Coronary artery (tissue), 2 donors: ENCODE measurements at regions not wholly inside any gene's neighbourhood (a gene's known extent, or its start where the extent isn't known, plus 50 kb on each side); places are given as distances from the start of the nearest gene placed in this dataset.

ENCODE experiments used
- DNase-seq: peaks from one replicate; pipeline ENCODE4 v3.0.0-alpha.2; 2017; ENCODE audit warnings: low spot score
- H3K27ac ChIP-seq, 2 donors: fragments of 200-600 bp; sonication (generic); one replicate each; pipeline ENCODE4 v1.5.1; 2016 to 2019
- H3K4me3 ChIP-seq: fragments of 200-600 bp; sonication (generic); 2 replicates; pipeline ENCODE4 v1.5.1; 2016; ENCODE audit warnings: mild to moderate bottlenecking, moderate library complexity
- TF ChIP-seq, protein P1 (sequence below): fragments of 200-600 bp; sonication (generic); IDR thresholded peaks from one replicate; pipeline ENCODE4 v1.5.1; 2019; ENCODE audit warnings: antibody characterized with exemption

DNA sequence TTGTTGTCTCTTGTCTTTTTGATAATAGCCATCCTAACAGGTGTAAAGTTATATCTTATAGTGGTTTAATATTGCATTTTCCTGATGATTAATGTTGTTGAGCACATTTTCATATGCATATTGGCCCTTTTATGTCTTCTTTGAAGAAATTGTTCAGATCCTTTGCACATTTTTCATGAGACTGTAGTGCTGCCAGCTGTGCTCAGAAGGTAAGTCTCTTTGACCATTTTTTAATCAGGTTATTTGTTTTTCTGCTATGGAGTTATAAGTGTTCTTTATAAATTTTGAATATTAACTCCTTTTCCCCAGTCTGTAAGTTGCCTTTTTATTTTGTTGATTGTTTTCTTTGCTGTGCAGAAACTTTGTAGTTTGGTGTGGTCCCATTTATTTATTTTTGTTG lies 55.8 kb upstream of the ZNF184 start:
- DNase-seq, result no peak
- Histone ChIP-seq H3K4me3 (no peak overlapping the region), H3K27ac (no peak overlapping the region)
- TF ChIP-seq, protein P1, sequence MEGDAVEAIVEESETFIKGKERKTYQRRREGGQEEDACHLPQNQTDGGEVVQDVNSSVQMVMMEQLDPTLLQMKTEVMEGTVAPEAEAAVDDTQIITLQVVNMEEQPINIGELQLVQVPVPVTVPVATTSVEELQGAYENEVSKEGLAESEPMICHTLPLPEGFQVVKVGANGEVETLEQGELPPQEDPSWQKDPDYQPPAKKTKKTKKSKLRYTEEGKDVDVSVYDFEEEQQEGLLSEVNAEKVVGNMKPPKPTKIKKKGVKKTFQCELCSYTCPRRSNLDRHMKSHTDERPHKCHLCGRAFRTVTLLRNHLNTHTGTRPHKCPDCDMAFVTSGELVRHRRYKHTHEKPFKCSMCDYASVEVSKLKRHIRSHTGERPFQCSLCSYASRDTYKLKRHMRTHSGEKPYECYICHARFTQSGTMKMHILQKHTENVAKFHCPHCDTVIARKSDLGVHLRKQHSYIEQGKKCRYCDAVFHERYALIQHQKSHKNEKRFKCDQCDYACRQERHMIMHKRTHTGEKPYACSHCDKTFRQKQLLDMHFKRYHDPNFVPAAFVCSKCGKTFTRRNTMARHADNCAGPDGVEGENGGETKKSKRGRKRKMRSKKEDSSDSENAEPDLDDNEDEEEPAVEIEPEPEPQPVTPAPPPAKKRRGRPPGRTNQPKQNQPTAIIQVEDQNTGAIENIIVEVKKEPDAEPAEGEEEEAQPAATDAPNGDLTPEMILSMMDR, result no peak
